SK-N-SH treated with all-trans-retinoic acid at 6 μM for 48 hours (cell line): ENCODE measurements at regions not wholly inside any gene's neighbourhood (a gene's known extent, or its start where the extent isn't known, plus 50 kb on each side); places are given as distances from the start of the nearest gene placed in this dataset.

Experiments used
- ATAC-seq: fragments of 200-7000 bp; cut with Tn5 transposase; 3 replicates; pipeline ENCODE4 v1.9.1; 2020; ENCODE audit warnings: mild to moderate bottlenecking, moderate library complexity
- ARNTL ChIP-seq: fragments of 450-650 bp; formaldehyde crosslinking; IDR thresholded peaks from 2 replicates; pipeline ENCODE4 v1.5.0; 2020; ENCODE audit warnings: low read depth, mild to moderate bottlenecking, moderate library complexity, borderline replicate concordance
- BACH2 ChIP-seq: fragments of 250-450 bp; sonication (Bioruptor Pico); IDR thresholded peaks from 2 replicates; pipeline ENCODE4 v1.9.0; 2021; ENCODE audit warnings: mild to moderate bottlenecking, borderline replicate concordance
- CREB5 ChIP-seq: fragments of 250-450 bp; sonication (Bioruptor Pico); IDR thresholded peaks from 2 replicates; pipeline ENCODE4 v1.5.1; 2020; ENCODE audit warnings: low read depth, mild to moderate bottlenecking, moderate library complexity
- CSDC2 ChIP-seq: fragments of 250-450 bp; sonication (Bioruptor Pico); IDR thresholded peaks from 2 replicates; pipeline ENCODE4 v1.5.0; 2020; ENCODE audit warnings: mild to moderate bottlenecking, moderate library complexity
- CSRNP3 ChIP-seq: fragments of 250-450 bp; sonication (Bioruptor Pico); IDR thresholded peaks from 2 replicates; pipeline ENCODE4 v1.5.1; 2021; ENCODE audit warnings: mild to moderate bottlenecking, moderate library complexity
- ESRRG ChIP-seq: fragments of 250-450 bp; sonication (Bioruptor Pico); IDR thresholded peaks from 2 replicates; pipeline ENCODE4 v1.6.1; 2021; ENCODE audit warnings: mild to moderate bottlenecking
- GLIS3 ChIP-seq: fragments of 250-450 bp; sonication (Bioruptor Pico); IDR thresholded peaks from 2 replicates; pipeline ENCODE4 v1.5.0; 2020; ENCODE audit warnings: mild to moderate bottlenecking, moderate library complexity
- ISL1 ChIP-seq: fragments of 250-450 bp; sonication (Bioruptor Pico); IDR thresholded peaks from 2 replicates; pipeline ENCODE4 v2.1.2; 2022; ENCODE audit warnings: mild to moderate bottlenecking, moderate library complexity
- OSR1 ChIP-seq: fragments of 250-450 bp; sonication (Bioruptor Pico); IDR thresholded peaks from 2 replicates; pipeline ENCODE4 v1.8.0; 2022; ENCODE audit warnings: moderate library complexity, mild to moderate bottlenecking, inconsistent platforms
- PATZ1 ChIP-seq: fragments of 250-450 bp; sonication (Bioruptor Pico); IDR thresholded peaks from 2 replicates; pipeline ENCODE4 v1.8.0; 2020; ENCODE audit warnings: mild to moderate bottlenecking, moderate library complexity, borderline replicate concordance
- POU6F1 ChIP-seq: fragments of 250-450 bp; sonication (Bioruptor Pico); IDR thresholded peaks from 2 replicates; pipeline ENCODE4 v1.8.0; 2021; ENCODE audit warnings: low read depth, mild to moderate bottlenecking, moderate library complexity, borderline replicate concordance
- PPARA ChIP-seq: fragments of 250-450 bp; sonication (Bioruptor Pico); IDR thresholded peaks from 2 replicates; pipeline ENCODE4 v1.5.0; 2020; ENCODE audit warnings: mild to moderate bottlenecking, borderline replicate concordance
- RARB ChIP-seq: fragments of 250-450 bp; sonication (Bioruptor Pico); IDR thresholded peaks from 2 replicates; pipeline ENCODE4 v1.8.0; 2021; ENCODE audit warnings: mild to moderate bottlenecking, moderate library complexity
- SNAI2 ChIP-seq: fragments of 250-450 bp; sonication (Bioruptor Pico); IDR thresholded peaks from 2 replicates; pipeline ENCODE4 v1.5.0; 2020; ENCODE audit warnings: mild to moderate bottlenecking, moderate library complexity
- TCF4 ChIP-seq: fragments of 250-450 bp; sonication (Bioruptor Pico); IDR thresholded peaks from 2 replicates; pipeline ENCODE4 v1.8.0; 2021; ENCODE audit warnings: mild to moderate bottlenecking, moderate library complexity, borderline replicate concordance
- TOX ChIP-seq: fragments of 250-450 bp; sonication (Bioruptor Pico); IDR thresholded peaks from 2 replicates; pipeline ENCODE4 v1.8.0; 2021; ENCODE audit warnings: mild to moderate bottlenecking, moderate library complexity, borderline replicate concordance
- TSHZ2 ChIP-seq: fragments of 250-450 bp; sonication (Bioruptor Pico); IDR thresholded peaks from 2 replicates; pipeline ENCODE4 v1.5.0; 2020; ENCODE audit warnings: mild to moderate bottlenecking, moderate library complexity
- ZC3H10 ChIP-seq: fragments of 250-450 bp; sonication (Bioruptor Pico); IDR thresholded peaks from 2 replicates; pipeline ENCODE4 v1.5.1; 2021; ENCODE audit warnings: mild to moderate bottlenecking, moderate library complexity
- ZFP3 ChIP-seq: fragments of 250-450 bp; sonication (Bioruptor Pico); IDR thresholded peaks from 2 replicates; pipeline ENCODE4 v1.5.0; 2020; ENCODE audit warnings: mild to moderate bottlenecking, moderate library complexity
- ZFP30 ChIP-seq: fragments of 450-650 bp; formaldehyde crosslinking; IDR thresholded peaks from 2 replicates; pipeline ENCODE4 v1.5.0; 2022; ENCODE audit warnings: mild to moderate bottlenecking, moderate library complexity
- ZNF565 ChIP-seq: fragments of 450-650 bp; formaldehyde crosslinking; conservative IDR thresholded peaks from 2 replicates; pipeline ENCODE4 v1.5.0; 2020; ENCODE audit warnings: low read depth, mild to moderate bottlenecking, moderate library complexity
- ZNF70 ChIP-seq: fragments of 450-650 bp; formaldehyde crosslinking; IDR thresholded peaks from 2 replicates; pipeline ENCODE4 v1.5.0; 2020; ENCODE audit warnings: mild to moderate bottlenecking, moderate library complexity
- ZNF8 ChIP-seq: fragments of 450-650 bp; formaldehyde crosslinking; IDR thresholded peaks from 2 replicates; pipeline ENCODE4 v1.5.0; 2020; ENCODE audit warnings: mild to moderate bottlenecking, moderate library complexity

- TF ChIP-seq ZFP30 = no peak
- no peak for TF ChIP-seq CSDC2 (CRISPR knock-in tag)
- no peak for TF ChIP-seq PATZ1
- no peak for TF ChIP-seq ISL1 (CRISPR knock-in tag)
- no peak for TF ChIP-seq PPARA (CRISPR knock-in tag)
- TF ChIP-seq TOX (CRISPR knock-in tag) = no peak
- TF ChIP-seq ESRRG (CRISPR knock-in tag) = no peak
- TF ChIP-seq TCF4 = no peak
- TF ChIP-seq ZFP3 (CRISPR knock-in tag) = no peak
- no peak for TF ChIP-seq BACH2
- TF ChIP-seq GLIS3 (CRISPR knock-in tag) = no peak
- no peak for TF ChIP-seq ARNTL (CRISPR knock-in tag)
- no peak for TF ChIP-seq RARB (CRISPR knock-in tag)
- TF ChIP-seq POU6F1 (CRISPR knock-in tag) = no peak
- no peak for TF ChIP-seq ZC3H10 (CRISPR knock-in tag)
- no peak for TF ChIP-seq CSRNP3 (CRISPR knock-in tag)
- no peak for ATAC-seq
Measured at GRCh38 chr13:22112956-22113745, 442.3 kb downstream of the FGF9 start.

- TF ChIP-seq ISL1 (CRISPR knock-in tag) = no peak
- no peak for TF ChIP-seq ZFP30
- TF ChIP-seq ESRRG (CRISPR knock-in tag) = no peak
- no peak for TF ChIP-seq TOX (CRISPR knock-in tag)
- ATAC-seq = no peak
Measured at GRCh38 chr13:22114630-22115311, 443.9 kb downstream of the FGF9 start.

- TF ChIP-seq RARB (CRISPR knock-in tag) (no peak), TSHZ2 (CRISPR knock-in tag) (no peak), CSRNP3 (CRISPR knock-in tag) (no peak), ZFP3 (CRISPR knock-in tag) (no peak), ARNTL (CRISPR knock-in tag) (no peak), BACH2 (no peak), OSR1 (CRISPR knock-in tag) (no peak), CSDC2 (CRISPR knock-in tag) (no peak), GLIS3 (CRISPR knock-in tag) (no peak), CREB5 (CRISPR knock-in tag) (no peak), PATZ1 (no peak), ZFP30 (no peak), SNAI2 (CRISPR knock-in tag) (no peak), ZC3H10 (CRISPR knock-in tag) (no peak), ZNF8 (CRISPR knock-in tag) (no peak), PPARA (CRISPR knock-in tag) (no peak), ZNF565 (CRISPR knock-in tag) (no peak), TCF4 (no peak), ZNF70 (no peak), TOX (CRISPR knock-in tag) (no peak)
Measured at GRCh38 chr13:22118158-22118557, 447.3 kb downstream of the FGF9 start.

More at GRCh38 chr13:22118158-22118557, 447.3 kb downstream of the FGF9 start:
- no peak for ATAC-seq
